GM23338 (cell line): ENCODE measurements at regions not wholly inside any gene's neighbourhood (a gene's known extent, or its start where the extent isn't known, plus 50 kb on each side); places are given as distances from the start of the nearest gene placed in this dataset.

Source experiments
- ATAC-seq: fragments of 200-7000 bp; cut with Tn5 transposase; 3 replicates; pipeline ENCODE4 v1.9.1; 2020
- DNase-seq: peaks from one replicate; pipeline ENCODE4 v3.0.0-alpha.2; 2015; ENCODE audit warnings: low spot score
- H2AFZ ChIP-seq: fragments of 200-600 bp; sonication (generic); 2 replicates; pipeline ENCODE4 v1.8.0; 2016; ENCODE audit warnings: antibody characterized with exemption, mild to moderate bottlenecking, moderate library complexity
- H3F3A ChIP-seq: fragments of 200-600 bp; sonication (generic); replicated peaks from 2 replicates; pipeline ENCODE4 v1.8.0; 2017; ENCODE audit warnings: antibody characterized with exemption, mixed run types, low read depth
- H3K27ac ChIP-seq: fragments of 200-600 bp; sonication (generic); 2 replicates; pipeline ENCODE4 v1.6.1; 2016; ENCODE audit warnings: low read depth
- H3K27me3 ChIP-seq: fragments of 200-600 bp; sonication (generic); 2 replicates; pipeline ENCODE4 v1.8.0; 2016; ENCODE audit warnings: mild to moderate bottlenecking, mixed run types, moderate library complexity; ENCODE audit not compliant: insufficient read depth
- H3K36me3 ChIP-seq: fragments of 200-600 bp; sonication (generic); 2 replicates; pipeline ENCODE4 v1.8.0; 2016; ENCODE audit warnings: mild to moderate bottlenecking; ENCODE audit not compliant: insufficient read depth
- H3K4me1 ChIP-seq: fragments of 200-600 bp; sonication (generic); 2 replicates; pipeline ENCODE4 v1.8.0; 2016; ENCODE audit warnings: mild to moderate bottlenecking, moderate library complexity; ENCODE audit not compliant: insufficient read depth
- H3K4me2 ChIP-seq: fragments of 200-600 bp; sonication (generic); 2 replicates; pipeline ENCODE4 v1.7.1; 2017; ENCODE audit warnings: mixed run types
- H3K4me3 ChIP-seq: fragments of 200-600 bp; sonication (generic); 2 replicates; pipeline ENCODE4 v1.6.1; 2016; ENCODE audit warnings: mixed run types
- H3K79me2 ChIP-seq: fragments of 200-600 bp; sonication (generic); replicated peaks from 2 replicates; pipeline ENCODE4 v1.8.0; 2017; ENCODE audit warnings: mild to moderate bottlenecking; ENCODE audit not compliant: insufficient read depth
- H3K9me2 ChIP-seq: fragments of 200-600 bp; sonication (generic); 2 replicates; pipeline ENCODE4 v1.8.0; 2017; ENCODE audit not compliant: insufficient read depth
- H4K20me1 ChIP-seq: fragments of 200-600 bp; sonication (generic); replicated peaks from 2 replicates; pipeline ENCODE4 v1.8.0; 2017; ENCODE audit warnings: mild to moderate bottlenecking; ENCODE audit not compliant: insufficient read depth
- H3K27ac Mint-ChIP-seq: 2 replicates; pipeline ENCODE4 v1.8.0; 2020; ENCODE audit warnings: inconsistent platforms, mild to moderate bottlenecking, moderate library complexity, mixed read lengths
- H3K27me3 Mint-ChIP-seq: 3 replicates; pipeline ENCODE4 v1.8.0; 2022; ENCODE audit warnings: low read depth, mild to moderate bottlenecking, moderate library complexity, mixed read lengths, inconsistent platforms; ENCODE audit not compliant: insufficient read depth, poor library complexity
- H3K36me3 Mint-ChIP-seq: 3 replicates; pipeline ENCODE4 v1.8.0; 2021; ENCODE audit warnings: low read depth, mild to moderate bottlenecking, inconsistent platforms, moderate library complexity, mixed read lengths
- H3K4me1 Mint-ChIP-seq: 3 replicates; pipeline ENCODE4 v1.8.0; 2020; ENCODE audit warnings: mild to moderate bottlenecking, inconsistent platforms, mixed read lengths
- H3K4me3 Mint-ChIP-seq: 3 replicates; pipeline ENCODE4 v1.8.0; 2021; ENCODE audit warnings: moderate library complexity, mild to moderate bottlenecking, inconsistent platforms, mixed read lengths
- H3K9me3 Mint-ChIP-seq: 3 replicates; pipeline ENCODE4 v1.8.0; 2020; ENCODE audit warnings: moderate library complexity, mild to moderate bottlenecking, inconsistent platforms, mixed read lengths
- EZH2 ChIP-seq: fragments of 200-600 bp; sonication (generic); IDR thresholded peaks from one replicate; pipeline ENCODE4 v1.8.0; 2017; ENCODE audit warnings: antibody characterized with exemption, mild to moderate bottlenecking, low read depth; ENCODE audit not compliant: unreplicated experiment
- EZH2phosphoT487 ChIP-seq: fragments of 200-600 bp; sonication (generic); IDR thresholded peaks from one replicate; pipeline ENCODE4 v1.8.1; 2018; ENCODE audit warnings: antibody characterized with exemption; ENCODE audit not compliant: unreplicated experiment
- ZNF331 ChIP-seq: fragments of 250-450 bp; sonication (Bioruptor Pico); IDR thresholded peaks from 2 replicates; pipeline ENCODE4 v1.5.0; 2020; ENCODE audit warnings: low read depth, mild to moderate bottlenecking, moderate library complexity
- TF ChIP-seq, protein P1 (sequence below): IDR thresholded peaks from one replicate; pipeline ENCODE4 v1.6.1; 2018; ENCODE audit warnings: antibody characterized with exemption; ENCODE audit not compliant: unreplicated experiment
- TF ChIP-seq, protein P2 (sequence below), 2 experiments: fragments of 200-600 bp in 1 of 2; sonication (generic) in 1 of 2; conservative IDR thresholded peaks; 2 replicates each; pipeline versions ENCODE4 v1.5.1 to v1.6.1; 2016 to 2017; ENCODE audit warnings: antibody characterized with exemption in 2 of 2, low read depth in 2 of 2, mild to moderate bottlenecking in 2 of 2, moderate library complexity in 1 of 2
- TF ChIP-seq, protein P3 (sequence below): fragments of 250-450 bp; sonication (Bioruptor Pico); IDR thresholded peaks from 2 replicates; pipeline ENCODE4 v1.5.0; 2020; ENCODE audit warnings: mild to moderate bottlenecking, moderate library complexity

DNA sequence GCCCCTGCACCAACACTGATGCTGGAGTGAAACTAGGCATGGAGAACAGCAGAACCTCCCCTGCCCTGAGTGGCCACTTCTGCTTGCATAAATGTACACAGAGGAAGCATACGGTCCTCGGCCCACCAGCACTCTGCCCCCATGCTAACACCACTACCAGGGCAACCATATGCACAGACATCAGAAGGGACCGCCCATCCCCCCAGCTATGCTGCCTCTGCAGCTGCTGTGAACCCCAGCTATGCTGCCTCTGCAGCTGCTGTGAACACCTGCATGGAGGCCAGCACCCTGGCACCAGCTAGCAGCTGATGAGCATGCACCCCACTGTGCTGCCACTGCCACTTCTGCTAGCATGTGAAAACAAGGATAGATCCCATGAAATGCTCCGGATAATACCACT, 250.3 kb downstream of the TUSC1 start (continued):
- TF ChIP-seq, protein P1, sequence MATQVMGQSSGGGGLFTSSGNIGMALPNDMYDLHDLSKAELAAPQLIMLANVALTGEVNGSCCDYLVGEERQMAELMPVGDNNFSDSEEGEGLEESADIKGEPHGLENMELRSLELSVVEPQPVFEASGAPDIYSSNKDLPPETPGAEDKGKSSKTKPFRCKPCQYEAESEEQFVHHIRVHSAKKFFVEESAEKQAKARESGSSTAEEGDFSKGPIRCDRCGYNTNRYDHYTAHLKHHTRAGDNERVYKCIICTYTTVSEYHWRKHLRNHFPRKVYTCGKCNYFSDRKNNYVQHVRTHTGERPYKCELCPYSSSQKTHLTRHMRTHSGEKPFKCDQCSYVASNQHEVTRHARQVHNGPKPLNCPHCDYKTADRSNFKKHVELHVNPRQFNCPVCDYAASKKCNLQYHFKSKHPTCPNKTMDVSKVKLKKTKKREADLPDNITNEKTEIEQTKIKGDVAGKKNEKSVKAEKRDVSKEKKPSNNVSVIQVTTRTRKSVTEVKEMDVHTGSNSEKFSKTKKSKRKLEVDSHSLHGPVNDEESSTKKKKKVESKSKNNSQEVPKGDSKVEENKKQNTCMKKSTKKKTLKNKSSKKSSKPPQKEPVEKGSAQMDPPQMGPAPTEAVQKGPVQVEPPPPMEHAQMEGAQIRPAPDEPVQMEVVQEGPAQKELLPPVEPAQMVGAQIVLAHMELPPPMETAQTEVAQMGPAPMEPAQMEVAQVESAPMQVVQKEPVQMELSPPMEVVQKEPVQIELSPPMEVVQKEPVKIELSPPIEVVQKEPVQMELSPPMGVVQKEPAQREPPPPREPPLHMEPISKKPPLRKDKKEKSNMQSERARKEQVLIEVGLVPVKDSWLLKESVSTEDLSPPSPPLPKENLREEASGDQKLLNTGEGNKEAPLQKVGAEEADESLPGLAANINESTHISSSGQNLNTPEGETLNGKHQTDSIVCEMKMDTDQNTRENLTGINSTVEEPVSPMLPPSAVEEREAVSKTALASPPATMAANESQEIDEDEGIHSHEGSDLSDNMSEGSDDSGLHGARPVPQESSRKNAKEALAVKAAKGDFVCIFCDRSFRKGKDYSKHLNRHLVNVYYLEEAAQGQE = no peak
- TF ChIP-seq ZNF331 (CRISPR knock-in tag) = no peak
- no peak for TF ChIP-seq EZH2phosphoT487

DNA sequence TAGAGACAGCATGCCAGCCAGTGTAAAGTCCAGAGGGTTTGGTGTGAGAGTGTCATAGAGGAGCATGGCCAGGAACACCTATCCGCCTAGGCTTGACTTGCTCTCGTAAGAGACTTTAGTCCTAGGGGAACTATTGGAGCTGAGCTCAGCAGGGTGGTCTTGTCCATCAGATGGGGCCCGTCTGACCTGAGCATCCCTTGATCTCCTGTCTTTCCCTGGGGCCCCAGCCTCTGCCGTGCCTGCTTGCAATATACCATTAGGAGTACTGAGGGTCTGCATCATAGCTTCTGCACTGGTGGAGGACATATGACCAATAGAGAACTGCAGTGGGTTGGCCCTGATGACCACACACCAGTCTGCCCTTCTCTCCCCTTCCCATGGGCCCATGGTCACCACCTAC, 251.0 kb downstream of the TUSC1 start:
- H3K27ac ChIP-seq = no peak overlapping the region
- H2AFZ ChIP-seq = no peak overlapping the region
- Mint-ChIP-seq H3K27ac (no peak overlapping the region), H3K4me1 (no peaks in the 10 kb centered on the region; the same call in 2 of the 3 replicates), H3K9me3 (peaks cover 21% of the 10 kb centered on the region), H3K4me3 (no peak overlapping the region), H3K27me3 (peaks cover 2% of the 10 kb centered on the region), H3K36me3 (peaks cover 11% of the 10 kb centered on the region)
- no peaks in the 10 kb centered on the region for H3K36me3 ChIP-seq
- no peaks in the 10 kb centered on the region for H3K27me3 ChIP-seq
- H3K79me2 ChIP-seq = no peaks in the 10 kb centered on the region
- H3F3A ChIP-seq = no peaks in the 10 kb centered on the region
- TF ChIP-seq, protein P2, sequence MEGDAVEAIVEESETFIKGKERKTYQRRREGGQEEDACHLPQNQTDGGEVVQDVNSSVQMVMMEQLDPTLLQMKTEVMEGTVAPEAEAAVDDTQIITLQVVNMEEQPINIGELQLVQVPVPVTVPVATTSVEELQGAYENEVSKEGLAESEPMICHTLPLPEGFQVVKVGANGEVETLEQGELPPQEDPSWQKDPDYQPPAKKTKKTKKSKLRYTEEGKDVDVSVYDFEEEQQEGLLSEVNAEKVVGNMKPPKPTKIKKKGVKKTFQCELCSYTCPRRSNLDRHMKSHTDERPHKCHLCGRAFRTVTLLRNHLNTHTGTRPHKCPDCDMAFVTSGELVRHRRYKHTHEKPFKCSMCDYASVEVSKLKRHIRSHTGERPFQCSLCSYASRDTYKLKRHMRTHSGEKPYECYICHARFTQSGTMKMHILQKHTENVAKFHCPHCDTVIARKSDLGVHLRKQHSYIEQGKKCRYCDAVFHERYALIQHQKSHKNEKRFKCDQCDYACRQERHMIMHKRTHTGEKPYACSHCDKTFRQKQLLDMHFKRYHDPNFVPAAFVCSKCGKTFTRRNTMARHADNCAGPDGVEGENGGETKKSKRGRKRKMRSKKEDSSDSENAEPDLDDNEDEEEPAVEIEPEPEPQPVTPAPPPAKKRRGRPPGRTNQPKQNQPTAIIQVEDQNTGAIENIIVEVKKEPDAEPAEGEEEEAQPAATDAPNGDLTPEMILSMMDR (conservative IDR thresholded peaks at IDR 0.05; ENCODE audit: low read depth in 2 of 2) = no peak
- no peak for TF ChIP-seq EZH2phosphoT487
- TF ChIP-seq, protein P3, sequence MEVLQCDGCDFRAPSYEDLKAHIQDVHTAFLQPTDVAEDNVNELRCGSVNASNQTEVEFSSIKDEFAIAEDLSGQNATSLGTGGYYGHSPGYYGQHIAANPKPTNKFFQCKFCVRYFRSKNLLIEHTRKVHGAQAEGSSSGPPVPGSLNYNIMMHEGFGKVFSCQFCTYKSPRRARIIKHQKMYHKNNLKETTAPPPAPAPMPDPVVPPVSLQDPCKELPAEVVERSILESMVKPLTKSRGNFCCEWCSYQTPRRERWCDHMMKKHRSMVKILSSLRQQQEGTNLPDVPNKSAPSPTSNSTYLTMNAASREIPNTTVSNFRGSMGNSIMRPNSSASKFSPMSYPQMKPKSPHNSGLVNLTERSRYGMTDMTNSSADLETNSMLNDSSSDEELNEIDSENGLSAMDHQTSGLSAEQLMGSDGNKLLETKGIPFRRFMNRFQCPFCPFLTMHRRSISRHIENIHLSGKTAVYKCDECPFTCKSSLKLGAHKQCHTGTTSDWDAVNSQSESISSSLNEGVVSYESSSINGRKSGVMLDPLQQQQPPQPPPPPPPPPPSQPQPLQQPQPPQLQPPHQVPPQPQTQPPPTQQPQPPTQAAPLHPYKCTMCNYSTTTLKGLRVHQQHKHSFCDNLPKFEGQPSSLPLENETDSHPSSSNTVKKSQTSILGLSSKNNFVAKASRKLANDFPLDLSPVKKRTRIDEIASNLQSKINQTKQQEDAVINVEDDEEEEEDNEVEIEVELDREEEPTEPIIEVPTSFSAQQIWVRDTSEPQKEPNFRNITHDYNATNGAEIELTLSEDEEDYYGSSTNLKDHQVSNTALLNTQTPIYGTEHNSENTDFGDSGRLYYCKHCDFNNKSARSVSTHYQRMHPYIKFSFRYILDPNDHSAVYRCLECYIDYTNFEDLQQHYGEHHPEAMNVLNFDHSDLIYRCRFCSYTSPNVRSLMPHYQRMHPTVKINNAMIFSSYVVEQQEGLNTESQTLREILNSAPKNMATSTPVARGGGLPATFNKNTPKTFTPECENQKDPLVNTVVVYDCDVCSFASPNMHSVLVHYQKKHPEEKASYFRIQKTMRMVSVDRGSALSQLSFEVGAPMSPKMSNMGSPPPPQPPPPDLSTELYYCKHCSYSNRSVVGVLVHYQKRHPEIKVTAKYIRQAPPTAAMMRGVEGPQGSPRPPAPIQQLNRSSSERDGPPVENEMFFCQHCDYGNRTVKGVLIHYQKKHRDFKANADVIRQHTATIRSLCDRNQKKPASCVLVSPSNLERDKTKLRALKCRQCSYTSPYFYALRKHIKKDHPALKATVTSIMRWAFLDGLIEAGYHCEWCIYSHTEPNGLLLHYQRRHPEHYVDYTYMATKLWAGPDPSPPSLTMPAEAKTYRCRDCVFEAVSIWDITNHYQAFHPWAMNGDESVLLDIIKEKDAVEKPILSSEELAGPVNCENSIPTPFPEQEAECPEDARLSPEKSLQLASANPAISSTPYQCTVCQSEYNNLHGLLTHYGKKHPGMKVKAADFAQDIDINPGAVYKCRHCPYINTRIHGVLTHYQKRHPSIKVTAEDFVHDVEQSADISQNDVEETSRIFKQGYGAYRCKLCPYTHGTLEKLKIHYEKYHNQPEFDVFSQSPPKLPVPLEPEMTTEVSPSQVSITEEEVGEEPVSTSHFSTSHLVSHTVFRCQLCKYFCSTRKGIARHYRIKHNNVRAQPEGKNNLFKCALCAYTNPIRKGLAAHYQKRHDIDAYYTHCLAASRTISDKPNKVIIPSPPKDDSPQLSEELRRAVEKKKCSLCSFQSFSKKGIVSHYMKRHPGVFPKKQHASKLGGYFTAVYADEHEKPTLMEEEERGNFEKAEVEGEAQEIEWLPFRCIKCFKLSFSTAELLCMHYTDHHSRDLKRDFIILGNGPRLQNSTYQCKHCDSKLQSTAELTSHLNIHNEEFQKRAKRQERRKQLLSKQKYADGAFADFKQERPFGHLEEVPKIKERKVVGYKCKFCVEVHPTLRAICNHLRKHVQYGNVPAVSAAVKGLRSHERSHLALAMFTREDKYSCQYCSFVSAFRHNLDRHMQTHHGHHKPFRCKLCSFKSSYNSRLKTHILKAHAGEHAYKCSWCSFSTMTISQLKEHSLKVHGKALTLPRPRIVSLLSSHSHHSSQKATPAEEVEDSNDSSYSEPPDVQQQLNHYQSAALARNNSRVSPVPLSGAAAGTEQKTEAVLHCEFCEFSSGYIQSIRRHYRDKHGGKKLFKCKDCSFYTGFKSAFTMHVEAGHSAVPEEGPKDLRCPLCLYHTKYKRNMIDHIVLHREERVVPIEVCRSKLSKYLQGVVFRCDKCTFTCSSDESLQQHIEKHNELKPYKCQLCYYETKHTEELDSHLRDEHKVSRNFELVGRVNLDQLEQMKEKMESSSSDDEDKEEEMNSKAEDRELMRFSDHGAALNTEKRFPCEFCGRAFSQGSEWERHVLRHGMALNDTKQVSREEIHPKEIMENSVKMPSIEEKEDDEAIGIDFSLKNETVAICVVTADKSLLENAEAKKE (CRISPR knock-in tag) = no peak
- no peak for TF ChIP-seq EZH2
- DNase-seq (no peak), ATAC-seq (no peak)
- H3K4me1 ChIP-seq = no peaks in the 10 kb centered on the region
- no peak overlapping the region for H3K4me2 ChIP-seq
- no peaks in the 10 kb centered on the region for H4K20me1 ChIP-seq
- peaks cover 3% of the 10 kb centered on the region; the same call in 1 of the 2 replicates for H3K9me2 ChIP-seq
- no peak overlapping the region for H3K4me3 ChIP-seq
